WTC11 (cell line): ENCODE measurements at regions not wholly inside any gene's neighbourhood (a gene's known extent, or its start where the extent isn't known, plus 50 kb on each side); places are given as distances from the start of the nearest gene placed in this dataset.

Experiments
- ATAC-seq: fragments of 200-7000 bp; cut with Tn5 transposase; 2 replicates; pipeline ENCODE4 v1.10.0; 2021; ENCODE audit warnings: mild to moderate bottlenecking, moderate library complexity
- CTCF ChIA-PET: fragments of 300-600 bp; sonication (Branson Sonifier 250); formaldehyde crosslinking; loops from one replicate; lab custom pipeline; 2021; ENCODE audit warnings: antibody characterized with exemption; lab: Charles Lee
- POLR2A ChIA-PET: fragments of 350-600 bp; sonication (Branson Sonifier 250); formaldehyde crosslinking; loops from one replicate; lab custom pipeline; 2021; ENCODE audit warnings: antibody characterized with exemption; lab: Charles Lee
- DNase-seq: peaks from one replicate; pipeline ENCODE4 v3.0.0; 2021; ENCODE audit warnings: low spot score
- H3K27ac Mint-ChIP-seq: 2 replicates; pipeline ENCODE4 v1.8.0; 2021; ENCODE audit warnings: mixed read lengths
- H3K27me3 Mint-ChIP-seq: 2 replicates; pipeline ENCODE4 v1.8.0; 2021; ENCODE audit warnings: low read depth, mild to moderate bottlenecking, moderate library complexity, mixed read lengths
- H3K36me3 Mint-ChIP-seq: 2 replicates; pipeline ENCODE4 v1.8.0; 2021; ENCODE audit warnings: mixed read lengths
- H3K4me1 Mint-ChIP-seq: 2 replicates; pipeline ENCODE4 v1.8.0; 2022; ENCODE audit warnings: mixed read lengths
- H3K4me3 Mint-ChIP-seq: 2 replicates; pipeline ENCODE4 v1.8.0; 2021; ENCODE audit warnings: mild to moderate bottlenecking, moderate library complexity, mixed read lengths
- H3K9me3 Mint-ChIP-seq: 2 replicates; pipeline ENCODE4 v1.8.0; 2021; ENCODE audit warnings: mixed read lengths
- CBFB ChIP-seq: sonication (generic); formaldehyde crosslinking; IDR thresholded peaks from 2 replicates; pipeline ENCODE4 v1.8.1; 2022; ENCODE audit warnings: mild to moderate bottlenecking, low read depth, missing genetic modification reagents
- ESRRA ChIP-seq: sonication (generic); formaldehyde crosslinking; IDR thresholded peaks from 2 replicates; pipeline ENCODE4 v1.8.1; 2022; ENCODE audit warnings: mild to moderate bottlenecking, missing genetic modification reagents, borderline replicate concordance
- GRHL2 ChIP-seq: fragments of 250-450 bp; sonication (Bioruptor Pico); IDR thresholded peaks from 2 replicates; pipeline ENCODE4 v1.8.0; 2022; ENCODE audit warnings: mild to moderate bottlenecking, moderate library complexity; ENCODE audit not compliant: insufficient replicate concordance, severe bottlenecking
- JUN ChIP-seq: sonication (generic); formaldehyde crosslinking; IDR thresholded peaks from 2 replicates; pipeline ENCODE4 v1.8.0; 2023; ENCODE audit warnings: mild to moderate bottlenecking, missing genetic modification reagents
- NFYB ChIP-seq: sonication (generic); formaldehyde crosslinking; conservative IDR thresholded peaks from 2 replicates; pipeline ENCODE4 v1.8.0; 2022; ENCODE audit warnings: low read depth, missing genetic modification reagents
- SMAD3 ChIP-seq: sonication (generic); formaldehyde crosslinking; IDR thresholded peaks from 2 replicates; pipeline ENCODE4 v1.8.0; 2022; ENCODE audit warnings: missing genetic modification reagents, mild to moderate bottlenecking, borderline replicate concordance
- TEAD4 ChIP-seq: sonication (generic); formaldehyde crosslinking; IDR thresholded peaks from 2 replicates; pipeline ENCODE4 v1.8.0; 2022; ENCODE audit warnings: mild to moderate bottlenecking, missing genetic modification reagents
- TP53 ChIP-seq: sonication (generic); formaldehyde crosslinking; IDR thresholded peaks from 2 replicates; pipeline ENCODE4 v1.8.1; 2023; ENCODE audit warnings: mild to moderate bottlenecking, missing genetic modification reagents
- ZNF138 ChIP-seq: sonication (generic); formaldehyde crosslinking; conservative IDR thresholded peaks from 2 replicates; pipeline ENCODE4 v1.8.1; 2022; ENCODE audit warnings: mild to moderate bottlenecking, moderate library complexity, missing genetic modification reagents
- TF ChIP-seq, protein P1 (sequence below): sonication (generic); formaldehyde crosslinking; IDR thresholded peaks from 2 replicates; pipeline ENCODE4 v1.8.0; 2023; ENCODE audit warnings: mild to moderate bottlenecking, missing genetic modification reagents
- TF ChIP-seq, protein P2 (sequence below): fragments of 250-450 bp; sonication (Bioruptor Pico); IDR thresholded peaks from 2 replicates; pipeline ENCODE4 v1.8.0; 2021; ENCODE audit warnings: mild to moderate bottlenecking
- TF ChIP-seq, protein P3 (sequence below): sonication (generic); formaldehyde crosslinking; IDR thresholded peaks from 2 replicates; pipeline ENCODE4 v1.8.1; 2022; ENCODE audit warnings: mild to moderate bottlenecking, missing genetic modification reagents, moderate library complexity, borderline replicate concordance
- TF ChIP-seq, protein P4 (sequence below): sonication (generic); formaldehyde crosslinking; IDR thresholded peaks from 2 replicates; pipeline ENCODE4 v1.8.1; 2023; ENCODE audit warnings: mild to moderate bottlenecking, missing genetic modification reagents, borderline replicate concordance
- TF ChIP-seq, protein P5 (sequence below): fragments of 250-450 bp; sonication (Bioruptor Pico); conservative IDR thresholded peaks from 2 replicates; pipeline ENCODE4 v1.9.0; 2021; ENCODE audit warnings: mild to moderate bottlenecking
- TF ChIP-seq, protein P6 (sequence below): fragments of 250-450 bp; sonication (Bioruptor Pico); IDR thresholded peaks from 2 replicates; pipeline ENCODE4 v1.9.0; 2021; ENCODE audit warnings: moderate library complexity, mild to moderate bottlenecking, inconsistent platforms, borderline replicate concordance

DNA sequence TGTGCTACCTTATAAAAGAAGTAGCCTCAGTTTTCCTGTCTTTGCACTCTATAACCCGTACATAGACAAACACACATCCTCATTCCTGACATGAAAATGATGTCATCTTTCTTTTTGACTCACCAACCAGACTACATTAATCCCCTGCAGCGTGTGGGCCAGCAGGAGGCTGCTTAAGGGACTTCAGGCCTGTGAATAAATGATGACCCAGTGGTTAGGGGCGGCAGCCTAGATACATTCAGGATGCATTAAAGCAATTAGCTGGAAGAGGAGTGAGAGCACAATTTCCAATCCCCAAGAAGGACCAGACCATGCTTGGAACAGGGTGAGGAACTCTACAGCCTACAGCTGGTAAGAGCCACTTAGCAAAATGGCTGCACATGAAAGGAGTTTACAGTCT lies 57.3 kb upstream of the KLF7 start:
- ATAC-seq (no peak), DNase-seq (no peak)
- H3K4me3 Mint-ChIP-seq = no peak overlapping the region
- ChIA-PET POLR2A (no interaction called here), CTCF (no interaction called here)
- H3K27ac Mint-ChIP-seq = no peak overlapping the region
- no peaks in the 10 kb centered on the region for H3K9me3 Mint-ChIP-seq
- peaks cover 67% of the 10 kb centered on the region for H3K4me1 Mint-ChIP-seq
- peaks cover 11% of the 10 kb centered on the region for H3K27me3 Mint-ChIP-seq
- TF ChIP-seq SMAD3 (CRISPR knock-in tag) (no peak), TEAD4 (no peak), ZNF138 (CRISPR knock-in tag) (no peak), NFYB (CRISPR knock-in tag) (no peak), JUN (CRISPR knock-in tag) (no peak), TP53 (CRISPR knock-in tag) (no peak), GRHL2 (CRISPR knock-in tag) (no peak), ESRRA (no peak), CBFB (no peak)
- TF ChIP-seq, protein P1, sequence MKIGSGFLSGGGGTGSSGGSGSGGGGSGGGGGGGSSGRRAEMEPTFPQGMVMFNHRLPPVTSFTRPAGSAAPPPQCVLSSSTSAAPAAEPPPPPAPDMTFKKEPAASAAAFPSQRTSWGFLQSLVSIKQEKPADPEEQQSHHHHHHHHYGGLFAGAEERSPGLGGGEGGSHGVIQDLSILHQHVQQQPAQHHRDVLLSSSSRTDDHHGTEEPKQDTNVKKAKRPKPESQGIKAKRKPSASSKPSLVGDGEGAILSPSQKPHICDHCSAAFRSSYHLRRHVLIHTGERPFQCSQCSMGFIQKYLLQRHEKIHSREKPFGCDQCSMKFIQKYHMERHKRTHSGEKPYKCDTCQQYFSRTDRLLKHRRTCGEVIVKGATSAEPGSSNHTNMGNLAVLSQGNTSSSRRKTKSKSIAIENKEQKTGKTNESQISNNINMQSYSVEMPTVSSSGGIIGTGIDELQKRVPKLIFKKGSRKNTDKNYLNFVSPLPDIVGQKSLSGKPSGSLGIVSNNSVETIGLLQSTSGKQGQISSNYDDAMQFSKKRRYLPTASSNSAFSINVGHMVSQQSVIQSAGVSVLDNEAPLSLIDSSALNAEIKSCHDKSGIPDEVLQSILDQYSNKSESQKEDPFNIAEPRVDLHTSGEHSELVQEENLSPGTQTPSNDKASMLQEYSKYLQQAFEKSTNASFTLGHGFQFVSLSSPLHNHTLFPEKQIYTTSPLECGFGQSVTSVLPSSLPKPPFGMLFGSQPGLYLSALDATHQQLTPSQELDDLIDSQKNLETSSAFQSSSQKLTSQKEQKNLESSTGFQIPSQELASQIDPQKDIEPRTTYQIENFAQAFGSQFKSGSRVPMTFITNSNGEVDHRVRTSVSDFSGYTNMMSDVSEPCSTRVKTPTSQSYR (CRISPR knock-in tag) = no peak
- TF ChIP-seq, protein P2, sequence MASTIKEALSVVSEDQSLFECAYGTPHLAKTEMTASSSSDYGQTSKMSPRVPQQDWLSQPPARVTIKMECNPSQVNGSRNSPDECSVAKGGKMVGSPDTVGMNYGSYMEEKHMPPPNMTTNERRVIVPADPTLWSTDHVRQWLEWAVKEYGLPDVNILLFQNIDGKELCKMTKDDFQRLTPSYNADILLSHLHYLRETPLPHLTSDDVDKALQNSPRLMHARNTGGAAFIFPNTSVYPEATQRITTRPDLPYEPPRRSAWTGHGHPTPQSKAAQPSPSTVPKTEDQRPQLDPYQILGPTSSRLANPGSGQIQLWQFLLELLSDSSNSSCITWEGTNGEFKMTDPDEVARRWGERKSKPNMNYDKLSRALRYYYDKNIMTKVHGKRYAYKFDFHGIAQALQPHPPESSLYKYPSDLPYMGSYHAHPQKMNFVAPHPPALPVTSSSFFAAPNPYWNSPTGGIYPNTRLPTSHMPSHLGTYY (CRISPR knock-in tag) = no peak
- TF ChIP-seq, protein P3, sequence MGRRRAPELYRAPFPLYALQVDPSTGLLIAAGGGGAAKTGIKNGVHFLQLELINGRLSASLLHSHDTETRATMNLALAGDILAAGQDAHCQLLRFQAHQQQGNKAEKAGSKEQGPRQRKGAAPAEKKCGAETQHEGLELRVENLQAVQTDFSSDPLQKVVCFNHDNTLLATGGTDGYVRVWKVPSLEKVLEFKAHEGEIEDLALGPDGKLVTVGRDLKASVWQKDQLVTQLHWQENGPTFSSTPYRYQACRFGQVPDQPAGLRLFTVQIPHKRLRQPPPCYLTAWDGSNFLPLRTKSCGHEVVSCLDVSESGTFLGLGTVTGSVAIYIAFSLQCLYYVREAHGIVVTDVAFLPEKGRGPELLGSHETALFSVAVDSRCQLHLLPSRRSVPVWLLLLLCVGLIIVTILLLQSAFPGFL (CRISPR knock-in tag) = no peak
- TF ChIP-seq, protein P4, sequence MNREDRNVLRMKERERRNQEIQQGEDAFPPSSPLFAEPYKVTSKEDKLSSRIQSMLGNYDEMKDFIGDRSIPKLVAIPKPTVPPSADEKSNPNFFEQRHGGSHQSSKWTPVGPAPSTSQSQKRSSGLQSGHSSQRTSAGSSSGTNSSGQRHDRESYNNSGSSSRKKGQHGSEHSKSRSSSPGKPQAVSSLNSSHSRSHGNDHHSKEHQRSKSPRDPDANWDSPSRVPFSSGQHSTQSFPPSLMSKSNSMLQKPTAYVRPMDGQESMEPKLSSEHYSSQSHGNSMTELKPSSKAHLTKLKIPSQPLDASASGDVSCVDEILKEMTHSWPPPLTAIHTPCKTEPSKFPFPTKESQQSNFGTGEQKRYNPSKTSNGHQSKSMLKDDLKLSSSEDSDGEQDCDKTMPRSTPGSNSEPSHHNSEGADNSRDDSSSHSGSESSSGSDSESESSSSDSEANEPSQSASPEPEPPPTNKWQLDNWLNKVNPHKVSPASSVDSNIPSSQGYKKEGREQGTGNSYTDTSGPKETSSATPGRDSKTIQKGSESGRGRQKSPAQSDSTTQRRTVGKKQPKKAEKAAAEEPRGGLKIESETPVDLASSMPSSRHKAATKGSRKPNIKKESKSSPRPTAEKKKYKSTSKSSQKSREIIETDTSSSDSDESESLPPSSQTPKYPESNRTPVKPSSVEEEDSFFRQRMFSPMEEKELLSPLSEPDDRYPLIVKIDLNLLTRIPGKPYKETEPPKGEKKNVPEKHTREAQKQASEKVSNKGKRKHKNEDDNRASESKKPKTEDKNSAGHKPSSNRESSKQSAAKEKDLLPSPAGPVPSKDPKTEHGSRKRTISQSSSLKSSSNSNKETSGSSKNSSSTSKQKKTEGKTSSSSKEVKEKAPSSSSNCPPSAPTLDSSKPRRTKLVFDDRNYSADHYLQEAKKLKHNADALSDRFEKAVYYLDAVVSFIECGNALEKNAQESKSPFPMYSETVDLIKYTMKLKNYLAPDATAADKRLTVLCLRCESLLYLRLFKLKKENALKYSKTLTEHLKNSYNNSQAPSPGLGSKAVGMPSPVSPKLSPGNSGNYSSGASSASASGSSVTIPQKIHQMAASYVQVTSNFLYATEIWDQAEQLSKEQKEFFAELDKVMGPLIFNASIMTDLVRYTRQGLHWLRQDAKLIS (CRISPR knock-in tag) = no peak
- TF ChIP-seq, protein P5, sequence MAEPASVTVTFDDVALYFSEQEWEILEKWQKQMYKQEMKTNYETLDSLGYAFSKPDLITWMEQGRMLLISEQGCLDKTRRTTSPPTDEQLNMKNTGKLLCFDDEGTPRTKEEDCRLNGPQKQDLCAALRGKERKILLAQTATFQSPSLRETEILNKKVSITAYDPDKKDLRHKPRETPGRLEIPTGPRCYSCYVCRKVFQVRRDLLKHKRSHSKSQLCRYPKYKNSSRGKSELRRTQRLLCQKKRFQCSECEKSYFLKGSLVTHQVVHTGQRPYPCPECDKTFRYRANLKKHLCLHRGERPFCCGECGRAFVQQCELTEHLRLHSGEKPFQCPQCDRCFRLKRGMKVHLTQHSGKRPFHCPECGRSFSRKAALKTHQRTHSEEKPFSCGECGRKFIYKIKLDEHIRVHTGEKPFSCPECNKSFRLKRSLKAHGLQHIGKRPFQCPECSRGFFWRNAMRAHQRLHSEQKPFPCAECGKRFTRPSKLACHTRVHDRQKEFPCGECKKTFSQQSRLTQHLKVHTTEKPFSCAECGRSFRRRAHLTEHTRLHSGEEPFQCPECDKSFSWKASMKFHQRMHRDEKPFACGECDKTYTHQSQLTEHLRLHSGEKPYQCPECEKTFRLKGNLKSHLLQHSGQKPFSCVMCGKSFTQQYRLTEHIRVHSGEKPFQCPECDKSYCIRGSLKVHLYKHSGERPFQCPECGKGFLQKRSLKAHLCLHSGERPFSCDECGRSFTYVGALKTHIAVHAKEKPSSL = no peak
- TF ChIP-seq, protein P6, sequence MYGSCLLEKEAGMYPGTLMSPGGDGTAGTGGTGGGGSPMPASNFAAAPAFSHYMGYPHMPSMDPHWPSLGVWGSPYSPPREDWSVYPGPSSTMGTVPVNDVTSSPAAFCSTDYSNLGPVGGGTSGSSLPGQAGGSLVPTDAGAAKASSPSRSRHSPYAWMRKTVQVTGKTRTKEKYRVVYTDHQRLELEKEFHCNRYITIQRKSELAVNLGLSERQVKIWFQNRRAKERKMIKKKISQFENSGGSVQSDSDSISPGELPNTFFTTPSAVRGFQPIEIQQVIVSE (CRISPR knock-in tag) = no peak
- no peaks in the 10 kb centered on the region for H3K36me3 Mint-ChIP-seq
